PC-3 (cell line): ENCODE measurements at regions not wholly inside any gene's neighbourhood (a gene's known extent, or its start where the extent isn't known, plus 50 kb on each side); places are given as distances from the start of the nearest gene placed in this dataset.

Source experiments
- EZH2phosphoT487 ChIP-seq: fragments of 300-600 bp; sonication (generic); IDR thresholded peaks from 2 replicates; pipeline ENCODE4 v1.6.1; 2018; ENCODE audit warnings: mild to moderate bottlenecking, antibody characterized with exemption, low read length, borderline replicate concordance
- TF ChIP-seq, protein P1 (sequence below): fragments of 300-600 bp; sonication (generic); conservative IDR thresholded peaks from 2 replicates; pipeline ENCODE4 v1.5.1; 2017; ENCODE audit warnings: antibody characterized with exemption, low read depth, mild to moderate bottlenecking, low read length

GRCh38 chr5:117973785-117974184 is 1014.6 kb downstream of the DTWD2 start:
- no peak for TF ChIP-seq EZH2phosphoT487
- TF ChIP-seq, protein P1, sequence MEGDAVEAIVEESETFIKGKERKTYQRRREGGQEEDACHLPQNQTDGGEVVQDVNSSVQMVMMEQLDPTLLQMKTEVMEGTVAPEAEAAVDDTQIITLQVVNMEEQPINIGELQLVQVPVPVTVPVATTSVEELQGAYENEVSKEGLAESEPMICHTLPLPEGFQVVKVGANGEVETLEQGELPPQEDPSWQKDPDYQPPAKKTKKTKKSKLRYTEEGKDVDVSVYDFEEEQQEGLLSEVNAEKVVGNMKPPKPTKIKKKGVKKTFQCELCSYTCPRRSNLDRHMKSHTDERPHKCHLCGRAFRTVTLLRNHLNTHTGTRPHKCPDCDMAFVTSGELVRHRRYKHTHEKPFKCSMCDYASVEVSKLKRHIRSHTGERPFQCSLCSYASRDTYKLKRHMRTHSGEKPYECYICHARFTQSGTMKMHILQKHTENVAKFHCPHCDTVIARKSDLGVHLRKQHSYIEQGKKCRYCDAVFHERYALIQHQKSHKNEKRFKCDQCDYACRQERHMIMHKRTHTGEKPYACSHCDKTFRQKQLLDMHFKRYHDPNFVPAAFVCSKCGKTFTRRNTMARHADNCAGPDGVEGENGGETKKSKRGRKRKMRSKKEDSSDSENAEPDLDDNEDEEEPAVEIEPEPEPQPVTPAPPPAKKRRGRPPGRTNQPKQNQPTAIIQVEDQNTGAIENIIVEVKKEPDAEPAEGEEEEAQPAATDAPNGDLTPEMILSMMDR = no peak
